PFSK-1 (cell line): ENCODE measurements at regions not wholly inside any gene's neighbourhood (a gene's known extent, or its start where the extent isn't known, plus 50 kb on each side); places are given as distances from the start of the nearest gene placed in this dataset.

Experiments
- FOXP2 ChIP-seq: optimal IDR thresholded peaks from 2 replicates; pipeline ENCODE3; 2011; ENCODE audit warnings: borderline replicate concordance, control low read depth, inconsistent platforms; ENCODE audit not compliant: insufficient read depth; ENCODE audit errors: extremely low read length, extremely low read depth
- POLR2AphosphoS5 ChIP-seq: IDR thresholded peaks from 2 replicates; pipeline ENCODE4 v1.6.1; 2012; ENCODE audit warnings: low read depth, mild to moderate bottlenecking, control low read depth, low read length, moderate library complexity
- REST ChIP-seq, 2 experiments: IDR thresholded peaks; 2 replicates each; pipeline versions ENCODE4 v1.6.1 to v1.8.0; 2011 to 2012; ENCODE audit warnings: low read depth in 2 of 2, low read length in 2 of 2, control low read depth in 1 of 2, inconsistent platforms in 1 of 2, mild to moderate bottlenecking in 1 of 2, moderate library complexity in 1 of 2; ENCODE audit not compliant: insufficient read depth in 1 of 2

GRCh38 chr7:132065193-132065988, 509.0 kb upstream of the PODXL start:
- no peak for TF ChIP-seq REST (IDR thresholded peaks at IDR 0.05; ENCODE audit: insufficient read depth in 1 of 2, low read depth in 2 of 2, low read length in 2 of 2)
- TF ChIP-seq POLR2AphosphoS5 = no peak
- no peak for TF ChIP-seq FOXP2
